Brain pericyte (primary cell): ENCODE measurements at regions not wholly inside any gene's neighbourhood (a gene's known extent, or its start where the extent isn't known, plus 50 kb on each side); places are given as distances from the start of the nearest gene placed in this dataset.
"Not testable (repeated sequence)": the region's sequence is repeated elsewhere in the genome, so short reads cannot be mapped to it uniquely, and the experiment has no call there.

Experiments
- DNase-seq: peaks from one replicate; pipeline ENCODE4 v3.0.0-alpha.2; 2012; ENCODE audit warnings: low read depth, low spot score

DNA sequence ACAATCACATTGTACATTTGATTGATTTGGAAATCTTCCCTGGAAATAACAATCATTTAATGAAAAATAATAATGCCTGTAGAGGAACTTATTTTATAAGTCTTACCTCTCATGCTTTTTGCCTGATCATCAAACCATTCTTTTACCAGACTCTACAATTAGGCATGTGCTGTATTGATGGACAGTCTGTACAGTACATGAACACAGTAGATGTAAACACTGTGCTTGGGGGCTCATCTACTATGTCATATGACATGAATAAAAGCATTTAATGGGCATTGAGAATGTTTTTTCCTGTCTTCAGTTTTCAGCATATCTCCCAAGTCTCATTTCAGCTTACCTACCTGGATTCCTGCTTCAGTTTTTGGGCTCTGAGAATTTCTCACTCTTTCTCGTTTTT, 1070.9 kb downstream of the STIM2 start:
- no peak for DNase-seq

DNA sequence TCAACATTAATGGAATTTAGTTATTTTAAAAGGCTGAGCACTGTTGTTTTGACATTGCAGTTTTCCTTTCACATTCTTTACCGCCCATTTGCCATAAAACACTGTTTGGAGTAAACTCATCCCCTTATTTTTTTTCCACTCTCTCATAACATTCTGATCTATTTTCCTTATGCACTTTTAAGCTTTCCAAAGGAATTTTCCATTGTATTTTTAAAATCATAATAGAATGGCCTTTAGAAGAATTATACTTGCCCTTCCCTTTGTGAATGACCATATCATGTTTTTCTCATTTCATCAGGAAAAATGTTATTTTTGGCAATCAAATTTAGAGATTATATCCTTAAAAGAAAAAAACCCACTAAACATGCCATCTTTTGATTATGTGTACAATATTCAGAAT, 1074.2 kb downstream of the STIM2 start:
- DNase-seq, result no peak

DNA sequence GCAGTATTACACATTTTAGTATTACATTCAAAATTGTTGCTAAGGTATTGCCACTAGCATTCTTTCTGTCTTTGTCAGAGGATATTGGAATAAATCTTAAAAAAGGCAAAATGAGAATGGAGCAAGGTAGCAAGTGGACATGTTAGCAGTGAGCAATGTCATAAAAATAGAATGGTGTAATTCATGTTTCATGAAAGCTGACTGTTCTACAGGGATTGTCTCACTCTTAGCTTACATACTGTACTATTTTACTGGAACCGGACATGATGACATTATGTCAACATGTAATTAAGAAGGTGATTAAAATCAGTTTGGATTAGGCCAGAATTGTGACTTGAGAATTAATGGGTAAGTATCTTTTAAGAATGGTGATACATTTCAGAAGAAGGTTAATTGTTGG, 1086.2 kb downstream of the STIM2 start:
- no peak for DNase-seq

- DNase-seq, result no peak
Observed at GRCh38 chr4:27947302-27947701, 1086.7 kb downstream of the STIM2 start.

- DNase-seq, result no peak
Observed at GRCh38 chr4:27964095-27964494, 1103.5 kb downstream of the STIM2 start.

DNA sequence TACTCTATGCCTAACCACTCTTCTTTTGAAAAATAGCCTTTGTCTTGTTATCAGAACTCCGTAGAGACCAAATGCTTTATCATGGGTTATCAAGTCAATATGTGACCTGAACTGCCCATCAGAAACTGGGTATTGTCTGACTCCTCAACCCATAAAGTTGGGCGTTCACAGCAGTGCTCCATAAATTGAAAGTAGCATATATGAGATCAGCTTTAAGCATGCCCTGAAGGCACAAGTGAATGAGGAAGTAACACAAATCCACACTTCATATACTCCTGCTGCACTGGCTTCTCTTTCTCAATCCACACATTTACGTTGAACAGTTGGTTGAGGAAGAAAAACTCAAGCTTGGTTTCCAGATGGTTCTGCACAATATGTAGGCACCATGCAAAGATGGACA, 1106.0 kb downstream of the STIM2 start:
- DNase-seq, result no peak

- DNase-seq, result no peak
Observed at GRCh38 chr4:27973056-27973455, 1112.4 kb downstream of the STIM2 start.

DNA sequence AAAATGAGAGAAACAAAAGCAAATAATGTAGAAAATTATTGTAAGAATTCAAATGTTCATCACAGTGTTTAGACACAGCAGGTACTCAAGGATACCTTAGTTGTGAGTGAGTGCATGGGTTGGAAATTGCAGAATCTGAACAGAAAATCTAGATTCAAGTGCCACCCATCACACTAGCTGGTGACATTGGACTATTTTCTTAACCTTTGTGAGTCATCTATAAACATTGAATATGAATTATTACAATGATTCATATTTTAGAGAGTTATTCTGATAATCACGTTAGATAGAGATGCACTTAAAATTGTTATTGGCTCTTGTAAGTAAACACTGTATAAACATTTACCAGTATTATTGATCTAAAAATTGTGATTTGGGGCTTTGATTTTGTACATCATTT, 1113.1 kb downstream of the STIM2 start:
- peak; percentile 12 for DNase-seq

GRCh38 chr4:27974339-27974738, 1113.7 kb downstream of the STIM2 start:
- DNase-seq, result no peak

DNA sequence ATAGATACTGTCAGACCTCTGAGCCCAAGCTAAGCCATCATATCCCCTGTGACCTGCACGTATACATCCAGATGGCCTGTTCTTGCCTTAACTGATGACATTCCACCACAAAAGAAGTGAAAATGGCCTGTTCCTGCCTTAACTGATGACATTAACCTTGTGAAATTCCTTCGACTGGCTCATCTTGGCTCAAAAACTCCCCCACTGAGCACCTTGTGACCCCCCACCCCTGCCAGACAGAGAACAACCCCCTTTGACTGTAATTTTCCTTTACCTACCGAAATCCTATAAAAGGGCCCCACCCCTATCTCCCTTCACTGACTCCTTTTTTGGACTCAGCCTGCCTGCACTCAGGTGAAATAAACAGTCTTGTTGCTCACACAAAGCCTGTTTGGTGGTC, 1114.2 kb downstream of the STIM2 start:
- DNase-seq, result not testable (repeated sequence)

GRCh38 chr4:27978427-27979109, 1117.9 kb downstream of the STIM2 start:
- DNase-seq, result not testable (repeated sequence)

GRCh38 chr4:27985522-27985921, 1124.9 kb downstream of the STIM2 start:
- no peak for DNase-seq

DNA sequence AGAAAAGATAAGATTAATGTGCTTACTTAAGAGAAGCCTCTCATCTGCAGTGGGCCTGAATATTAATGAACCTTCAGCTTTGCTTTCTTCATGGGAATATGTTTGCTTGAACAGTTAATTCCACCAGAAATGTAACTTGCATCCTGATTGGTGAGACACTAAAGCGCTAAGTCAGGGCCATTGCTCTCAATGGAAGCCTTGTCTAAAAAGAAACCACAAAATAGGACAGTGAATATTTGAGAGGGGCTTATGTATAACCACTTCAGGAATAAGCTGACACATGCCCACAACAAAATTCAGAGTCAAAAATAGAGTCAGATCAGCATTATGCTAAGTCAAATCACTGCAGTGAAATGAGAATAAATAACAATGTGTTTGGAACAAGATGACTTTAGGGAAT, 1125.8 kb downstream of the STIM2 start:
- no peak for DNase-seq

DNA sequence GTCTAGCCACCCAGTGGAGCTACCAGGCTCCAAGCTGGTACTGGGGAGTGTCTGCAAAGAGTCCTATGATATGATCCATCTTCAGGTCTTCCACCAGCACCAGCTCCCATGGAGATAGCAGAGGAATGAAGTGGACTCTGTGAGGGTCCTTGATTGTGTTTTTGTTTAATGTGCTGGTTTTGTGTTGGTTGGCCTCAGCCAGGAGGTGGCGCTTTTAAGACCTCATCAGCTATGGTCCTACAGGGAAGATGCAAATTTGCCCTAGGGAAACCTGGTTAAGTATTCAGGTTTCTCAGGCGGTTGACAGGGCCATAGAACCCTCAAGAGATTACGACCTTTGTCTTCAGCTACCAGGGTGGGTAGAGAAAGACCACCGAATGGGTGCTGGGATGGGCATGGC, 1141.1 kb downstream of the STIM2 start:
- DNase-seq, result no peak

DNA sequence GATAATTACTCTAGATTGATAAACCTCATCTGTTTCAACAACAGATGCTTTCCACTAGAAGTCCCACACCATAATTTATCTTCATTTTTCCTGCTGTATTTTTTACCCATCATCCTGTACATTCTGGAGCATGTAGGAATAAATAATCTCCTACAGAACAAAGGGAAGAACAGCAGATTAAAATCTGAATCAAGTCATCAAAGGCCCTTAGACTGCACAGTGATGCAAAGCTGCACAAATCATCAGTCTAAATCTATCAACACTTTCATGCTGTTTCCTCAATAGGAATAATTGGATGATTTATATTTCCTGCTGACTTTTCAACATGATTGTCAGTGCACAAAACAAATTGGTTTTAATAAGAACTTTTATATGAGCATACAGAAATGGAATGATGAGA, 1143.9 kb downstream of the STIM2 start:
- DNase-seq, result no peak

DNA sequence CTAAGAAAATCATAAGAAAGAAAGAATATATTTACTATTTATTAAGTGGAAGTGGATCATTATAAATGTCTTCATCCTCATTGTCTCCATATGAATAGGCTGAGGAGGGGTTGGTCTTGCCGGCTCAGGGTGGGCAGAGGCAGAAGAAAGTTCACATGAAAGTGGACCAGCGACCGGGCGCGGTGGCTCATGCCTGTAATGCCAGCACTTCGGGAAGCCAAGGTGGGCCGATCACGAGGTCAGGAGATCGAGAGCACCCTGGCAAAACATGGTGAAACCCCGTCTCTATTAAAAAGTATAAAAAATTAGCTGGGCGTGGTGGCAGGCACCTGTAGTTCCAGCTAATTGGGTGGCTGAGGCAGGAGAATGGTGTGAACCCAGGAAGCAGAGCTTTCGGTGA, 1145.4 kb downstream of the STIM2 start:
- no peak for DNase-seq

DNA sequence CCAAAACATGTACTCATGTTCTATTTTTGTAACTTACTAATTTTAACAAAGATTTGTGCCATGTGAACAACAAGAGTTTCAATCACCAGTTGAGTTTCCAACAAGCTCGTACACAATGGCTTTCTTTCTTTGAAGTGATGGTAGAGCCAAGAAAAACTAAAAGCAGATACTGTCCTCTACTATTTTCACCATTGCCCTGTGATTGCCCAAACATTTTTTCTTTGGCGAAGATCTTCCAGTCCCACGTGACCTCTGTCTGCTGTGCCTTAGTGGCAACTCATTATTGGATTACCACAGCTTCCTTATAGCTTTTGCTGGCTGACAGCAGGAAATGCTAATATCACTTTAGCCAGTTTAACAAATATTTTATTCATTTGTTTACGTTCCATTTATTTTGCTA, 1147.1 kb downstream of the STIM2 start:
- no peak for DNase-seq

DNA sequence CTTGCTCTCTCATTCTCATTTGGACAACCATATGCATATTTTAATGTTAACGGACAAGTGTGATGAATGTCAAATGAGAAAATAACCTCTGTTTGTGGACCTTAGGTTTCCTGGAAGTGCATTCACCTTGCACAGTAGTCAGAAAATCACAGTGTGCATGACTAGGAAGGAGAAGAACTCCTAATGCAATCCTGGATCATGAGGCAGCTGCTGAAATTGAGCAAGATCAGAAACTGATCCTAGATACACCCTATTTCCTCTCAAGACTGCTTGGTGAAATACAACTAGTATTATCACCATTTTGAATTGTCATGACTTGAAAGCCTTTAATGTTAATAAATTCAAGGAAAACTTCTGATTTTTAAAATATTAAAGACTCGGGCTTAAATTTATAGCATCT, 1148.9 kb downstream of the STIM2 start:
- DNase-seq, result no peak

GRCh38 chr4:28010577-28011240, 1150.1 kb downstream of the STIM2 start:
- no peak for DNase-seq

GRCh38 chr4:28014469-28014868, 1153.8 kb downstream of the STIM2 start:
- no peak for DNase-seq

- no peak for DNase-seq
Observed at GRCh38 chr4:28015996-28016395, 1155.4 kb downstream of the STIM2 start.

DNA sequence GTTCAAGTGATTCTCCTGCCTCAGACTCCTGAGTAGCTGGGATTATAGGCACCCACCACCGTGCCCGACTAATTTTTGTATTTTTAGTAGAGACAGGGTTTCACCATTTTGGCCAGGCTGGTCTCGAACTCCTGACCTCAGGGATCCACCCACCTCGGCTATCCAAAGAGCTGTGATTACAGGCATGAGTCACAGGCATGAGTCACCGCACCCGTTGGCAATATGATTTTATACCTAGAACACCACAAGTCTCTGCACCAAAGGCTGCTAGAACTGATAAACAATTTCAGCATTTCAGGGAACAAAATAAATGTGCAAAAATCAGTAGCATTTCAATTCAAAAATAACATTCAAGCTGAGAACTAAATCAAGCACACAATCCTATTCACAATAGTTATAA, 1177.6 kb downstream of the STIM2 start:
- not testable (repeated sequence) for DNase-seq

GRCh38 chr4:28062562-28062961, 1201.9 kb downstream of the STIM2 start:
- DNase-seq, result no peak
